Astrocyte (in vitro differentiated cells and primary cell): ENCODE measurements at regions not wholly inside any gene's neighbourhood (a gene's known extent, or its start where the extent isn't known, plus 50 kb on each side); places are given as distances from the start of the nearest gene placed in this dataset.

Experiments used
- DNase-seq: peaks from one replicate; pipeline ENCODE4 v3.0.0-alpha.2; 2010; ENCODE audit warnings: low read depth
- FAIRE-seq: peaks from 2 replicates; lab custom pipeline; 2011; peaks lifted over from hg19 to GRCh38; lab: Jason Lieb, UNC
- H2AFZ ChIP-seq: 2 replicates; pipeline ENCODE4 v1.6.0; 2012; ENCODE audit warnings: low read depth, low read length, inconsistent platforms
- H3K27ac ChIP-seq: 2 replicates; pipeline ENCODE4 v1.5.1; 2011; ENCODE audit warnings: low read depth, low read length, inconsistent platforms
- H3K27me3 ChIP-seq: 2 replicates; pipeline ENCODE4 v1.6.0; 2011; ENCODE audit warnings: low read length, inconsistent platforms; ENCODE audit not compliant: insufficient read depth
- H3K36me3 ChIP-seq: 2 replicates; pipeline ENCODE4 v1.5.1; 2011; ENCODE audit warnings: low read length, inconsistent platforms; ENCODE audit not compliant: insufficient read depth
- H3K4me1 ChIP-seq: 2 replicates; pipeline ENCODE4 v1.5.1; 2011; ENCODE audit warnings: low read length, inconsistent platforms; ENCODE audit not compliant: insufficient read depth
- H3K4me2 ChIP-seq: 2 replicates; pipeline ENCODE4 v1.6.0; 2012; ENCODE audit warnings: low read length, inconsistent platforms
- H3K4me3 ChIP-seq: 2 replicates; pipeline ENCODE4 v1.5.1; 2011; ENCODE audit warnings: low read depth, mild to moderate bottlenecking, low read length, inconsistent platforms; ENCODE audit not compliant: insufficient read depth
- H3K79me2 ChIP-seq: 2 replicates; pipeline ENCODE4 v1.6.0; 2012; ENCODE audit warnings: mild to moderate bottlenecking, low read length, inconsistent platforms; ENCODE audit not compliant: insufficient read depth
- H3K9ac ChIP-seq: 2 replicates; pipeline ENCODE4 v1.6.0; 2012; ENCODE audit warnings: mild to moderate bottlenecking, low read length, inconsistent platforms
- H3K9me3 ChIP-seq: 2 replicates; pipeline ENCODE4 v1.5.1; 2012; ENCODE audit warnings: low read depth, mild to moderate bottlenecking, low read length, inconsistent platforms; ENCODE audit not compliant: insufficient read depth
- H4K20me1 ChIP-seq: 2 replicates; pipeline ENCODE4 v1.6.0; 2012; ENCODE audit warnings: low read length, inconsistent platforms; ENCODE audit not compliant: insufficient read depth
- H3K27ac Mint-ChIP-seq: one replicate; pipeline ENCODE4 v1.8.0; 2021; ENCODE audit warnings: mild to moderate bottlenecking, mixed read lengths; ENCODE audit not compliant: unreplicated experiment
- H3K27me3 Mint-ChIP-seq: one replicate; pipeline ENCODE4 v1.8.0; 2021; ENCODE audit warnings: low read depth, mixed read lengths; ENCODE audit not compliant: unreplicated experiment
- H3K36me3 Mint-ChIP-seq: one replicate; pipeline ENCODE4 v1.8.0; 2021; ENCODE audit warnings: low read depth, mixed read lengths; ENCODE audit not compliant: unreplicated experiment
- H3K4me1 Mint-ChIP-seq: one replicate; pipeline ENCODE4 v1.8.0; 2021; ENCODE audit warnings: low read depth, mixed read lengths; ENCODE audit not compliant: unreplicated experiment
- H3K4me3 Mint-ChIP-seq: one replicate; pipeline ENCODE4 v1.8.0; 2021; ENCODE audit warnings: mild to moderate bottlenecking, moderate library complexity, mixed read lengths; ENCODE audit not compliant: unreplicated experiment
- H3K9me3 Mint-ChIP-seq: one replicate; pipeline ENCODE4 v1.8.0; 2021; ENCODE audit warnings: mild to moderate bottlenecking, mixed read lengths; ENCODE audit not compliant: unreplicated experiment
- EZH2 ChIP-seq: IDR thresholded peaks from 2 replicates; pipeline ENCODE4 v1.6.1; 2012; ENCODE audit warnings: mild to moderate bottlenecking, low read length, inconsistent platforms; ENCODE audit not compliant: insufficient read depth
- TF ChIP-seq, protein P1 (sequence below): IDR thresholded peaks from 2 replicates; pipeline ENCODE4 v1.5.1; 2011; ENCODE audit warnings: low read depth, mild to moderate bottlenecking, inconsistent platforms, low read length, moderate library complexity; ENCODE audit not compliant: insufficient read depth

DNA sequence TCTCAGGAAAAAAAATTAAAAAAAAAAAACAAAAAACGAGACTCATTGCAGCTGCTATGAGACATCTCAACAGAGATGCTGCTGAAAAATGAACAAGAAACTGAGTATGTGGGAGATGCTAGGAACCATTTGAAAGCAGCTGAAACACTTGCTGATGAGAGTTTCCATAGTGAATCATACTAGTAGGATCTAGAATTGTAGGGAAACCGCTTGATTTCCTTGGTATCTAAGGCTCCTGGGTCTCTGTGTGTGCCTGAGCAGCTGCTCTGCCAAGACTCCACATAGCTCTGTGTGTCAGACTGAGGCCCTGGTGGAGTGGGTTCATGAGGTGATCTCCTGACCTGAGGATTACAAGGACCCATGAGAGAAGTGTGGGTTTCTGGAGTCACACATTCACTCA lies 313.4 kb upstream of the NECTIN3 start:
- no peak overlapping the region for H2AFZ ChIP-seq
- H3K9me3 Mint-ChIP-seq: peaks cover 3% of the 10 kb centered on the region
- H3K4me1 ChIP-seq: no peaks in the 10 kb centered on the region
- no peaks in the 10 kb centered on the region for H3K36me3 Mint-ChIP-seq
- no peak overlapping the region for H3K4me3 ChIP-seq
- no peaks in the 10 kb centered on the region for H3K9me3 ChIP-seq
- H3K27me3 Mint-ChIP-seq: no peaks in the 10 kb centered on the region
- DNase-seq: no peak
- no peaks in the 10 kb centered on the region for H3K79me2 ChIP-seq
- FAIRE-seq: no peak
- no peak overlapping the region for H3K27ac Mint-ChIP-seq
- no peaks in the 10 kb centered on the region for H3K36me3 ChIP-seq
- H3K4me1 Mint-ChIP-seq: peaks cover 2% of the 10 kb centered on the region
- TF ChIP-seq, protein P1, sequence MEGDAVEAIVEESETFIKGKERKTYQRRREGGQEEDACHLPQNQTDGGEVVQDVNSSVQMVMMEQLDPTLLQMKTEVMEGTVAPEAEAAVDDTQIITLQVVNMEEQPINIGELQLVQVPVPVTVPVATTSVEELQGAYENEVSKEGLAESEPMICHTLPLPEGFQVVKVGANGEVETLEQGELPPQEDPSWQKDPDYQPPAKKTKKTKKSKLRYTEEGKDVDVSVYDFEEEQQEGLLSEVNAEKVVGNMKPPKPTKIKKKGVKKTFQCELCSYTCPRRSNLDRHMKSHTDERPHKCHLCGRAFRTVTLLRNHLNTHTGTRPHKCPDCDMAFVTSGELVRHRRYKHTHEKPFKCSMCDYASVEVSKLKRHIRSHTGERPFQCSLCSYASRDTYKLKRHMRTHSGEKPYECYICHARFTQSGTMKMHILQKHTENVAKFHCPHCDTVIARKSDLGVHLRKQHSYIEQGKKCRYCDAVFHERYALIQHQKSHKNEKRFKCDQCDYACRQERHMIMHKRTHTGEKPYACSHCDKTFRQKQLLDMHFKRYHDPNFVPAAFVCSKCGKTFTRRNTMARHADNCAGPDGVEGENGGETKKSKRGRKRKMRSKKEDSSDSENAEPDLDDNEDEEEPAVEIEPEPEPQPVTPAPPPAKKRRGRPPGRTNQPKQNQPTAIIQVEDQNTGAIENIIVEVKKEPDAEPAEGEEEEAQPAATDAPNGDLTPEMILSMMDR: no peak
- H3K27ac ChIP-seq: no peak overlapping the region
- no peaks in the 10 kb centered on the region for H4K20me1 ChIP-seq
- H3K27me3 ChIP-seq: no peaks in the 10 kb centered on the region
- no peak overlapping the region for H3K9ac ChIP-seq
- no peak overlapping the region for H3K4me2 ChIP-seq
- no peak overlapping the region for H3K4me3 Mint-ChIP-seq

DNA sequence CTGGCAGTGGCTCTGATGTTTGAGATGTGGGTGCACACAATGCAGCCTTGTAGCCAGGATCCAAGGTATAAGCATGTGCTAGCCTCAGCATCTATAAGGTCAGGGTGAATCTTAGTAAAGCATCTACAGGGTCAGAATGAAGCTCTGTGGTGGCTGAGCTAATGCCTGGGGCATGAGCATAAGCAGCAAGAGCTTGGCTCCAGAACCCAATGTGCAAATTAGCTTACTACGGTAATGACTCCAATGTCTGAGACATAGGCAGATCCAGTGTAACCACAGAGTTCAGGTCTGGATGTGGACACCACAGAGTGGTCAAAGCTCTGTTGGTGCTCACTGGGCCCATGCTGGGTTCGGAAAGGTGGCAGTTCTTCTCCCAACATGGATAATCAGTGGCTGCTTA lies 304.5 kb upstream of the NECTIN3 start:
- no peak overlapping the region for H3K9ac ChIP-seq
- no peaks in the 10 kb centered on the region for H3K9me3 ChIP-seq
- H3K27me3 Mint-ChIP-seq: no peaks in the 10 kb centered on the region
- H3K36me3 Mint-ChIP-seq: no peaks in the 10 kb centered on the region
- no peaks in the 10 kb centered on the region for H3K4me1 ChIP-seq
- H3K4me1 Mint-ChIP-seq: peaks cover 9% of the 10 kb centered on the region
- no peak overlapping the region for H3K4me3 Mint-ChIP-seq
- no peaks in the 10 kb centered on the region for H3K9me3 Mint-ChIP-seq
- no peaks in the 10 kb centered on the region for H3K79me2 ChIP-seq
- H4K20me1 ChIP-seq: no peaks in the 10 kb centered on the region
- H3K4me3 ChIP-seq: no peak overlapping the region
- FAIRE-seq (no peak), DNase-seq (peak; percentile 41)
- H3K27me3 ChIP-seq: no peaks in the 10 kb centered on the region
- H3K27ac Mint-ChIP-seq: no peak overlapping the region
- TF ChIP-seq, protein P1: no peak
- TF ChIP-seq EZH2: no peak
- H2AFZ ChIP-seq: no peak overlapping the region
- H3K36me3 ChIP-seq: no peaks in the 10 kb centered on the region
- H3K4me2 ChIP-seq: no peak overlapping the region
- H3K27ac ChIP-seq: no peak overlapping the region

DNA sequence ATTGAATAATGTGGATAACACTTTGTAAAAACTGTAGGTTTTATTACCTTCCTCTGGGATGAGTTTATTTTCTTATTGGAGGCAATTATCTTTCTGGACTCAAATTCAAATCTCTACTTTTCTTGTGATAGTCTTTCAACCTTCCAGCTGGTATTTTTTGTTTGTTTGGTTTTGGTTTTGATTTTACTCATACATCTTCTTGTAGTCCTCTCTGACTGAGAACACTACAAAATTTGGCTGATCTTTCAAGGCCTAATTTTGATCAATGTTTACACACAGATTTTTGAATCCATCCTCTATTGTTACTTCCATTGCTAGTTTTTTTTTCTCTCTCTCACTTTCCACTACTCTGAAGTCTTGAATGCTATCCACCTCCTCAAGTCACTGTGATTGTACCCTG lies 303.8 kb upstream of the NECTIN3 start:
- H3K4me1 Mint-ChIP-seq: peaks cover 16% of the 10 kb centered on the region
- H3K9me3 ChIP-seq: no peaks in the 10 kb centered on the region
- DNase-seq: no peak
- no peak for TF ChIP-seq EZH2
- TF ChIP-seq, protein P1: no peak
- no peak overlapping the region for H3K27ac ChIP-seq
- H3K27me3 ChIP-seq: no peaks in the 10 kb centered on the region
- H3K27ac Mint-ChIP-seq: no peak overlapping the region
- no peak for FAIRE-seq
- H3K9me3 Mint-ChIP-seq: no peaks in the 10 kb centered on the region
- H3K36me3 Mint-ChIP-seq: no peaks in the 10 kb centered on the region
- H3K36me3 ChIP-seq: no peaks in the 10 kb centered on the region
- no peak overlapping the region for H3K4me2 ChIP-seq
- no peaks in the 10 kb centered on the region for H3K79me2 ChIP-seq
- H3K4me3 ChIP-seq: no peak overlapping the region
- no peaks in the 10 kb centered on the region for H3K27me3 Mint-ChIP-seq
- no peaks in the 10 kb centered on the region for H4K20me1 ChIP-seq
- no peaks in the 10 kb centered on the region for H3K4me1 ChIP-seq
- H3K9ac ChIP-seq: no peak overlapping the region
- no peak overlapping the region for H2AFZ ChIP-seq
- no peak overlapping the region for H3K4me3 Mint-ChIP-seq
